GM19395 (cell line): ENCODE measurements at regions not wholly inside any gene's neighbourhood (a gene's known extent, or its start where the extent isn't known, plus 50 kb on each side); places are given as distances from the start of the nearest gene placed in this dataset.

Experiments
- ATAC-seq: cut with Tn5 transposase; IDR thresholded peaks from one replicate; pipeline ENCODE4 v1.9.1; 2021; ENCODE audit warnings: mild to moderate bottlenecking, moderate library complexity; ENCODE audit not compliant: unreplicated experiment

DNA sequence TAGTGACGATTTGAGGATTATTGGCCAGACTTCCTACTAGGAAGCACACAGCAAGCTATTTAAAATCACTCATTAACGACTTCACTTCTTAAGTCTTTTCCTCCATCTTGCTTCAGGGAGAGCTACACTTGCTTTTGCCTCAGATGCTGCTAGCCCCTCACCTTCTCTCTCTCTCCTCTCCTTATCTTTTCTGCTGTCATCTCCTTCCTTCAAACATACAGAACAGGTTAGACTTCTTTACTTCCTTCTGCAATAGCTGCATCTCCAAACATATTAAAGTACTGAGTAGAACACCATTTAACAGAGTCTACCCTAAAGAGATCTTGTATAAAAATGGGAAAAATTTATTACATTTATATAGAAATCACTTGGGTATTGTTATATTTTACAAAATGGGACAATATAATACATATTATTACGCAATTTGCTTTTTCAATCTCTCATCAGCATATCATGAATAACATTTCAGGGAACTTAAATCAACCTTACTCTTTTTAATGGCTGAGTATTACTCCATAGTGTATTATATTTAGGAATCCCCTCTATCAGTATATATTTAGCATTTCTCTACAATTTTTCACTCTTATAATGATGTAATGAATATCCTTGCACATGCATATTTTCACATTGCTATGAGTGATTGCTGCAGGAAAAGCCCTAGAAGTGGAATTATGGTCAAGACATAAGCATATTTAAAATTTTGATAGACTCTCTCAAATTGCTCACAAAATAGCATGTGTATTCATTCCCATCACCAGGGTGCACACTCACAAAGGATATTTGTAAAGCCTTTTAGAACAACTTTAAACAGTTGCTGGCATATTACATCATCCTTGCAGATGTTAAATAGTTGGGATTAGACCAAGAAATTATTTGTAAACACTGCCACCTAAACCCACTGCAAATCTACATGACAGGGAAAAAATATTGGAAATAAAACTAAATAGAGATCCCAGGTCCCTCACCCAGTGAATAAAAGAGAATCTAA is 164.5 kb upstream of the NFIB start:
- no peak for ATAC-seq

DNA sequence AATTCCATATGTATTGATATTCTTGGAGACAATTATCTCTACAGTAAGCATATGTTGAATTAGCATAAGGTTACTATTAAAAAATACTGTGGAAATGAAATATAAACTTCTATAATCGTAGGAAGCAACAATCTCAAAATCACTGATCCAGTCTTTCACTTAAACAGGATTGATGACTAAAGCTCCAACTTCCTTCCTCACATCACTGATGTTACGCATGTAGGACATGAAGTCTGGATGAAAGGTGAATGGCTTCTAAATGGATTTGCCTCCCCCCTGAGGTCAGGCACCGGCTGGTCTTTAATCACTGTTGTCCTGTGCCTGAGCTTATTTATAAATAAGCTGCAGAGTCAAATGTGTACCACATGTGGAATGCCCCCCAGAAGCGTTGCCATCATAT is 157.1 kb upstream of the NFIB start:
- no peak for ATAC-seq

DNA sequence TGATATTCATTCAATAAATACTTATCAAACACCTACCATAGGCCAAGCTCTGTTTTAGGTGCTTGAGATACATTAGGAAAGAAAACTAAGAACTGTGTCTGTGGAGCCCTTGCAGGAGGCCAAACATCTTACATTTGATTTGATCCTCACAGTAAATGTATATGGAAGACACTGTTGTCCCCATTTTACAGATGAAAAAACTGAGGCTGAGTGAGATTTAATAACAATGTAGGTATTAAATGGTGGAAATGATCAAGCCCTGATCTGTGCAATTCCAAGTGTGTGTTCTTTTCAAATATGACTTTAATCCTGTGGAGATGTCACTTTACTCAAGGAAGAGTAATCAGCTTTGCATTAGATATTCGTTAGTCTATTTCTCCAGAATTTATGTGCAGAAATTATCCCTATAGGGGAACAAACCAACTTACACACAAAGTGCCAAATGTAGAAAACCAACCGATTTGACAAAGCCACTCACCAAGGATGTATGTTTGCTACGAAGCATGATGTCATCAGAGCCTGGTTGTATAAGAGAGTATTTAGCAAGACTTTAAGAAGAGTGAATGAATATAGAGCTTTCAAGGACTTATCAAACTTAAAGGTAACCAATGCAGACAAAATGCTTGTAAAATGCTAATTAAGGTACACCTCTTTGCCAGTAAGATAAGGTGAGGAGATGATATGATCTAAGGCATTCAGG is 153.9 kb upstream of the NFIB start:
- ATAC-seq: no peak

DNA sequence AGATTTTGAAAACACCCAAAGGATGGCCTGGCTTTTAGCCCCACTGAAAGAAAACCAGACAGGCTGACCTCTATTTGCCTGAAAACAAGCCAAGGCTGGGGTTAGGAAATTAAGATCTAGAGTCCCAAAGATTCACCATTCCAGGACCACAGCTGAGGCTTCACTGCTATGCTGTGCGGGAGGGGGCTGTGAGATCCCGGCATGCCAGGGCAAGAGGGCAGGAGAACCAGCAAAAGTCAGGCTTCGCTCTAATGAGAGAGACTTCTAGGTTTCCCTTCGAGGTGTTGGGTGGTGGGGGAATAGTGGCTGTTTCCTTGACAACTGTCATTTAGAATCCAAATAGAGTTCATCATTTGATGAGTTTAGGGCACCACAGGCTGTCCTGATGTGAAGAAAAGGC is 152.9 kb upstream of the NFIB start:
- ATAC-seq: no peak

DNA sequence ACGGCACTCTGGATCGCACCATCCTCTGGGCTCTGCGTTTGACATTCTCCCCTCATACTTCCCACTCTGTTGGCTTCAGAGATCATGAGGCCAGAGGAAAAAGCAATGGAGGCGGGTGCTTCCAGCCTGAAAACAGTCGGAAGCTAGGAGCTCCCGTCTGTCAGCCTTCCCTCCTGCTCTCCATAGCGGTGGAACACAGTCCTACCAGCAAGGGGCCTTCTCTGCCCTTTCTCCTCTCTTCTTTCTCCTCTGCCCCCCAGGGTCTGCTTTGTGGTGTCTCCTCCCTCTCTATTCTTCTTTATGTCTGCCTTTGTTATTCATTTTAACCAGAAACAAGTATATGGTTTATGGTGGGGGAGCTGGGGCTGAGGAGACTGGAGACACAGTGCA is 152.5 kb upstream of the NFIB start:
- ATAC-seq: no peak

DNA sequence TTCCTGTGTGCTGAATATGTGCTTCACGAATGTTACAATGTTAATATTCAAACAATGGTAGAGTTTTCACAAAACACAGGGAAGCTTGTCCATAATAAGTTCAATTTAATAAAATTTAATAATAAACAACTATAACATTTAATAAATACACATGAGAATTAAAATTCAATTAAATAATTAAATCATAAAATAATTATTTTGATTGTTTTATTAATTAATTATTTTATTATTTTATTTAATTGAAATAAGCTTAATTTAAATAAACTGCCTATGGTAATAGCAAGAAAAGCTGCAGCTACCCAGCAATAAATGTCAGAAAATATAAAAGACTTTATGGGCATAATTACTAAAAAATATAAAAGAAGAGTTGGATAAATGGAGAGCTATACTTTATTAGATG is 149.0 kb upstream of the NFIB start:
- no peak for ATAC-seq

DNA sequence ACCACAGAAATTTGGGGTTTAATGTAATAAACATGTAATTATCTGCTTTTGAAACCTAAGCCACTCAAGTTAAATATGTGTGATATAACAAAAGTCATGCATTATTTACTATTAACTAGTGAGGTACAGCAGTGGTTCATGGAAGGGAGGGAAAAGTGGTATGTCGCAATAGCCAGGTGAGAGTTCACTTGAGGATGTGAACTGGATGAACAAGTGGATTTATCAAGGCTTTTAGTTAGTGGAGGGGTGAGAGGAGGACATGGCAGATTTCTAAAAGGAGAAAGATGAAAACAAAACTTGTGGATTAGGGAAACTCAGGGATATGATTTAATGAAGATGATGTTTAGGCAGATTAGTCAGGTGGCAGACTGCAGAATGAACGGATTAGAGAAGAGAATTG is 141.3 kb upstream of the NFIB start:
- ATAC-seq: no peak

DNA sequence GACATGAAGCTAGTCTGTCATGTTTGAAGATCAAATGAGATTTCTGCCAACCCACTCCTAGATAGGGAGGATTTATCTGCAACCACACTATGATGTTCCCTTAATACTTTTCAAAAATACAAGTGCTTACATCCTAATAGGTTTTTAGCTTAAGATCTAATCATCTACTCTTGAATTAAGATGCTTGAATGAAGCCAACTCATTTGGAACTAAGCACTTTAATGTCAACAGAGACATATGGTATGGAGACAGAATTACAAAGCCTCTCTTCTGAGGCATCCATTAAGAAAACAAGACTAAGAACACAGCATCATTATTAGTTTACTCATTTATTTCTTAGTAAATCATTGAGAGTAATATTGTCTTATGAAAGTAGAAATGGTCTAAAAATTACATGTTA is 139.3 kb upstream of the NFIB start:
- no peak for ATAC-seq

DNA sequence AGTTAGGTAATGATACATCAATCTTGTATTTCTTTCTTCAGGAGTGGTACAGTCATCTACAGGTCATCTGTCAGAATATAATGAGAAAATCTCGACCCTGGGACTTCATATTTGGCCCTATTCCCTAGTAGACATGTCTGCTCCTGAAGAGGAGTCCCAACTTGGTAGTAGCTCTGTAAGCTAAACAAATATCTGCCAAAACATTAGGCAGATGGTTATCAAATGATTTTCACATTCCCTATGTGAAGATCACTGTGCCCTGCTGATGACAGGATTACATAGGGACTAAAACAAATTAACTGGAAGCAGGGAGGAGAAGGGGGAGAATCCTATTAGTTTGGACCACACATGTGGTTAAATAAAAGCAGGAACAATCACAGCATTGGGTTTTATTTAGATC is 138.6 kb upstream of the NFIB start:
- ATAC-seq: no peak

DNA sequence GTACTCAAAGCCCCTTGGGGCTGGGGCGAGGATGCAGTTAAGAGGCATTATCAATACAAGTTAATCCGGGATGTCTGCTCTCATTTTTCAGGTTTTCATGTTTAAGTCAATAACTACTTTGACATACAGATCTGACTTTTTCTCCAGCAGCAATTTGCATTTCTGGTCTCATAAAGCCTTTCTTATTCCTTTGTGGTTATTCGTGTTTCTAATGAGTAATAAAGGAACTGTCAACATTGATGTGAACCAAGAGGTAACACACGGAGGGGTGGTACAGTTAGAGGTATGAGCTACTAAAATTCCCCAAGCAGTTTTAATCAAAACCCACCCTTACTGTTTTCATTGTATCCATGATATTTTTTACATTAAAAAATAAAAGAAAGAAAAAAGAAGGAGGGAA is 138.0 kb upstream of the NFIB start:
- ATAC-seq: peak; percentile 99

DNA sequence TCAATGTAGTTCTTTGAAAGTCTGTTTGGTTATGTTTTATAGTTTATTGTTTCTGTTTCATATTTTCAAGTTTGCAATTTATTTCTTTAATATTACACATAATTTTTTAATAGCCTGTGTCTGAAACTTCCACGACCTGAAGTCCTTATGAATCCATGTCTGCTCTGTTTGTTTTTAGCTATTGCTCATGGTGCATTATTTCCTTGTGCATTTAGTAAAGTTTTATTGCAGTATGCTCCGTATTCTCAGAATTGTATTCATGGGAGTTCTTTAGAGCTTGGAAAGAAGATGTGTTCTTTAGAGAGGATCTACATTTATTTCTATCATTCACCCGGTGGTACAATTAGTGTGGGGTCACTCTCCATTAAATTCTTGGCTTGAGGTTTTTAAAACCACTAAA is 133.2 kb upstream of the NFIB start:
- ATAC-seq: no peak

DNA sequence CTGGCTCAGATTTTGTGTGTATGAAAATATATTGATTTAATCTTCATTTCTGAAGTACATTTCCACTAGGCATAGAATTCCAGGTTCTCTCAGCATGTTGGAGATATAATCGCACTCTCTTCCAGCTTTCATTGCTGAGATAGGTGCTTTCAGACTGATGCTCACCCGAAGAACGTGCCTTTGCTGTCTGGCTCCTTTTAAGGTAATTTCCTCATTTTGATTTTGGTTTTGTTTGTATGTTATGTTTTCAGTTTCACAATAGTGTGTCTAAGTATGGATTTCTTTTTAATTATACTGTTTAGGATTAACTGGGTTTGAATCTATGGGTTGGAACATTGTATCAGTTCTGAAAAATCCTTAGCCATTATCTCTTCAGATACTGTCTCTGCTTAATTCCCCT is 132.0 kb upstream of the NFIB start:
- ATAC-seq: no peak

DNA sequence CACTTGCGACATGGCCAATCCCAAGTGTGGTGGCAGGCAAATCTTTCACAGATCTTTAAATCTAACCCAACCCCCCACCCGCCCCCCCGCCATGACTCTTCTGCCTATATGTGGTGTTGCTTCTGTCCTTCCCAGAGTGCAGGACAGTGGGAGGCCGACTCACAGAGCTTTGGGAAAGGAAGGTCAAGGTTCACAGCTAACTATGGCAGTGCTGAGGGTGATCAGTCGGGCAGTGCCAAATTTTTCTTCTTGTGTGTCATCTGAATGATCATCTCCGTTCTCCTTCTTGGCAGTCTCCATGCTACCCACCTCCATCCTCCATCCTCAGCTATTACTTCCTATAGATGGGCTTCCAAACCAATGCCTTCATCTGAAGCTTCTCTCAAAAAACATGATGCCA is 129.0 kb upstream of the NFIB start:
- no peak for ATAC-seq

DNA sequence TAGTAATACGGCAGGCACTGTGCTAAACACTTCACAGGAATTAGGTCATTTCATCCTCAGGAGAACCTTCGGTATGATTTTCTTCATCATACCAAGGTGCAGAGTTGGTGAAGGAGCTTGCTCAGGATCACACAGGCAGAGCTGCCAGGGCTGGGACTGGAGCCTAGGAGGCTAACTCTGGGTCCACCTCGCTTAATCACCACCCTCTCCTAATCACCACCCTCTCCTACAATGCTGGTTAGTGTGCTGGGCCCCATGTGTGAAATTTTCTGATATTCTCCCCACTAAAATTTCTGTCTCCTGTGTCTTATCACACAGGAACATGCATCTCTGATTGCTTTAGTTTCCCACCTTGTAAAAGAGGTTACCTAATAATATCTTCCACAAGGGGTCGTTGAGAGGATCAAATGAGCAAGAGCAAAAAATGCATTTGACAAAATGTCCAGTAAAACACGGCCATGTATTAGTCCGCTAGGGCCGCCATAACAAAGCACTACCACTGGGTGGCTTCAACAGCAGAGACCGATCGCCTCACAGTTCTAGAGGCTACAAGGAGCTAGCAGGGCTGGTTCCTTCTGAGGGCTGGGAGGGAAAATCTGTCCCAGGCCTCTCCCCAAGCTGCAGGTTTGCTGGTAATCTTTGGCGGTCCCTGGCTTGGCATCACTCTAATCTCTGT is 128.2 kb upstream of the NFIB start:
- no peak for ATAC-seq

DNA sequence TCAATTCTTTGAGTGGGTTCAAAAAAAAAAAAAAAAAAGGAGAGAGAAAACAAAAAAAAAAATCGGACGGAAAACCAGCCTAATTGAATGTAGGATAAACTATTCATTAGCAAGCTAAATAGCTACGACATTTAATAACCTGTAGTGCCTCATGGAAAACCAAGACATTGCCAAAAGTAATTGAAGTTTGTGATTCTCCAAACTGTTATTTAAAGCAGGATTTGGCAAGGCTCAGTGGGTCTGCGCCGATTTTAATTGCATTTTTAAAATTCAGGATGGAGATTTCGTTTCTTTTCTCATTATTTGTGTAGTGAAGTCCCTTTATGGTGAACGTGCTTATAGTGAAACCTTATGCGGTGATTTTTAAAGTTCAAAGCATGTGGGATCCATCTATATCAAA is 127.2 kb upstream of the NFIB start:
- ATAC-seq: no peak

DNA sequence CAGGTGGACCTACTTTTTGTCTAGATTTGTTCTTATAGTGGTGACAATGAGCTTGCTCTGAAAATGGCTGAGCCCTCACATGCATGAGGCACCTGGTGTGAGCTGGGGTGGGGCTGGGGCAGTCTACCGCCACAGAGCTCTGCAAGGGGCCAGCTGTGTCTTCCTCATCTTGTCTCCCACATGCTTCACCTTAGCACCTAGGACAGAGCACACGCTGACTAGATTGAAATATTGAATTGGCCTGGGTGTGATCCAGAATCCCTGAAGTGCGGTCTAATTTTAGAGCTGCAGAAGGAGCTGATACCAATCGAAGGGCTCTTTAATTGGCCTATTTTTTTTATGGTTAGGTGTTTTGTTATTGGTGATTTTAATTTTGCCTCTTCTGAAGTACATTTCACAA is 126.1 kb upstream of the NFIB start:
- no peak for ATAC-seq

DNA sequence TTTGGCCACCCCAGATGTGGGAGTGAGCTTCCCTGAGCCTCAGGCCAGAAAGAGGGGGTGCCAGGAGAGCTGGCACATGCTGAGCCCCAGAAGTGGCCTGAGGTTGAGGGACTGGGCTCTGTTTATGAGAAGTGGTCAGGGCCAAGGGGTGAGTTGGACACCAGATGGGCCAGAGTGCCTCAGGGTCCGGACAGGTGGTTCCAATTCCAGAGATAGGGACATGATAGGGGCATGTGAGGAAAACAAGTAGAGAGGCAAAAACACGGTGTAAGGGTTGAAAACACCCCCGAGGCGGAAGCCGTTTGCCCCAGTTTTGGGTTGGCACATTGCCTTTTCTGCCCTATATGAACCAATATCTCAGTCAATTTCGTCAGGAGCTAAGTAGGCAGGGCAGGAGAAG is 125.6 kb upstream of the NFIB start:
- no peak for ATAC-seq

DNA sequence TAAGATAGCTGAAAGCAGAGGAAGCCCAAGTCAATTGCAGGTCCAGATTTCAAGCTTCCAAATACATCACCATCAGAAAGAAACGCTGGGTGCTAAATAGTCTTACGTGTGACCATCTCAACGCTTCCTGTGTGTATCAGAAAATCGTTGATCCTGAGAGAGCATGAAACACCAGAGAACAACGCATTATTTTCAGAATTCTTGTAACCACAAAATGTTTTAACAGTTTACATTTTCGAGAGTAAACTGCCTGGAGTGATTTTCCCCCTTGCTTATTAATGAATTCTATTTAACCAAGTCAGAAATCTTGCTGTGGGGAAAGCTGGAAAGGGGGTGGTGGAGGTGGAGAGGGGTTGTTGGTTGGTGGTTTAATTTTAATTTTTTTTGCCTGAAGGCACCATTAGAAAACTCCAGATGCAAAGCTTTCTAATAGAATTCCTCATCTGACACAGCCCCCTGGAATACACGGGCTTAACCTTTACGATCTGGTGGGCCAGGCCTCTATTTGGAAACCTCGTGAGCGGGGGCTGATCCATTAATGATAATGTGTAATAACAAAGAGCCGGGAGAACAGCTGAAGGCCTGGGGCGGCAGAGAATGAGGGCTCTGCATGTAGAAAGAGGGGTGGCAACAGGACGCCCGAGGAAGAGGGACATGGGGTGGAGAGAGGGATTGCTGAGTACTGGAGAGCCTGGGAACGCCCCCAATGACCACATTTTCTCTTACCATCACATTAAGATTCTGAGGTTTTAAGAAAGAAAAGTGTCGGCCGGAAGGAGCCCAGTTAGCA is 124.5 kb upstream of the NFIB start:
- ATAC-seq: no peak

DNA sequence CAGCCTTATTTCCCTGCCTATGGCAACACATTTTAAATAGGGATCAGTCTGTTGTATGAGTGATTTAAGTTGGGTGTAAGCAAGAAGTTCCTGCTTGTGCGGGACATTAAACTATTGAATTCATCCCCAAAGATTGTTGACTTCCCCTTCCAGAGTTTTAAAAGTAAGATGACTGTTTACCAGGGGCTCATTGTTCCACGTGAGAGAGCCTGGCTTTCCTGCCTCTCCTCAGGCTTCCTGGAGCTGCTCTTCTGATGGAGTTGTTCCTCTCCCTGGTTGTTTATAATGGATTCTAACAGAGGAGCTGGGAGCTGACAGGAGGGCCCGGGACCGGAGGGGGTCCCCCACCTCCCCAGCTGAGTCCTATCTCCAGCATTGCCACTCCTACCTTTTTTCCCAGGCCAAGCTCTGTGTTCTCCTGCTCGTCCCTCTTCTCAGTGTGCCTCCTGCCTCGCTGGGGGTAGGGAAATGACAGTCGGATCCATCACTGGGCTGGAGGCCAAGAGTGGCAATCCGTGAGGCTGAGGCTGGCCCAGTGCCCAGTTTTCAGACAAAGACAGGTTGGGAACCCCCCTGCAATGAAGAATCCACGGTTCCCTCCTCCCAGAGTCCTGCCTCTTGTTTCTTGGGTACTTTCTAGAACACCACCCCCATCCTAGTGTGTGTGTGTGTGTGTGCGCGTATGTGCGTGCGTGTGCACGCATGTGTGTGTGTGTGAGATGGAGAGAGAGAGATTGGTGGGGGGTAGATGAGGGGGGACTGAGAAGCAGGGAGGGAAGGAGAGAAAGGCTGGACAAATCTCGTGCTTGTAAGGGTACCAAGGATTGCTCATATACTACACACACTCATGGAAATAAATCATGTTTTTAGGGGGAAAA is 123.7 kb upstream of the NFIB start:
- no peak for ATAC-seq

DNA sequence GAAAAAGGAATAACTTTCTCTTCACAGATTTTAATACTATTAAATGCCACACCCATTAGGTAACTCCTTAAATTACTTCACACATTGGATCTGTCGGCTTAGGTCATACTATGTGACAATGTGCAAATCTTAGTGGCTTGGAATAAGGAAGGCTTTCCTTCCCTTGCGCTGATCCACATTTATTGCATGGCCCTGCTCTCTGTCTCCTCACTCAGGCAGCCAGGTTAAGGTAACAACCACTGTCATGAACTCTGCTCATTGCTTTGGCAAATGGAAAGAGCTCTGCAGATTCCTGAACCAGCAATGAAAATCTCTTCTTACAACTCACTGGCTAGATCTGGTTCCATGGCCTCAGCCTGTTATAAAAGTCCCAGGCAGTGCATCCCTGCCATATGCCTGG is 121.9 kb upstream of the NFIB start:
- no peak for ATAC-seq
